ENCODE measurements at regions not wholly inside any gene's neighbourhood (a gene's known extent, or its start where the extent isn't known, plus 50 kb on each side); places are given as distances from the start of the nearest gene placed in this dataset.
A peak's percentile ranks its signal among the peaks of the same experiment; 100 is the strongest.

DNA sequence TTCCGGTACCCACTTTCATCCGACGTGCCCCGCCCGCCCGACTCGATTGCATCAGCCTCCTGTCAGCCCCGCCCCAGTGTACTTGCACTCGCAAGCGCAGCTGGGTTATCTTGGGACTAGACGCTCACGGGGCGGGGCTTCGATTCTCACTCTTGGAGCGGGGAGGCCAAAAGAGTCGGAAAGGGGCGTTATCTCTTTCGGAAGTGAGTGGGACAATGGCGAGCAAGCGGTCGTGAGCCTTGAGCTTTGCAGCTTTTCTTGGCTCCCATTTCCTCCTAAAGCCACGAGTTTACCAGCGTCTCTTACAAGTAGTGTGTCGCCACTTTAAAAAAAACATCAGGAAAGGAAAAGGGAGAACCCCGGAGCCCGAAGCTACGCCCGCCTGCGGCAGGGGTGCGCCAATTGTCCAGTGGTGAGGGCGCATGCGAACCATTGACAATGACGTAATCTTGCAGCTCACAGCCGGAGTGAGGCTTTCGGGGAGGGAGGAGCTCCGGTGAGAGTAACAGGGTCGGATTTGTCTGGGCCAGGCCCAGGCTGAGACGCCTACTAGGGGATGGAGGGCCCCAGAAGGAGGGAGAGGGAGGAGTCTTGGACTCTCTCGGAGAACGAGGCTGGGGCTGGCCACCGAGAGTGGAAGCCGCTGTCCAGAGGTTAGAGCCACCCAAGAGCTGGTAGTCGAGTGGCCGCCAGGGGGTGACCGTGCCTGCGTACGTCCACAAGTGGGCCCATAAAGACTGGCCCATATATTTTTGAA, 109.5 kb downstream of the GNL3L start (continued):
- TF ChIP-seq, protein P1, sequence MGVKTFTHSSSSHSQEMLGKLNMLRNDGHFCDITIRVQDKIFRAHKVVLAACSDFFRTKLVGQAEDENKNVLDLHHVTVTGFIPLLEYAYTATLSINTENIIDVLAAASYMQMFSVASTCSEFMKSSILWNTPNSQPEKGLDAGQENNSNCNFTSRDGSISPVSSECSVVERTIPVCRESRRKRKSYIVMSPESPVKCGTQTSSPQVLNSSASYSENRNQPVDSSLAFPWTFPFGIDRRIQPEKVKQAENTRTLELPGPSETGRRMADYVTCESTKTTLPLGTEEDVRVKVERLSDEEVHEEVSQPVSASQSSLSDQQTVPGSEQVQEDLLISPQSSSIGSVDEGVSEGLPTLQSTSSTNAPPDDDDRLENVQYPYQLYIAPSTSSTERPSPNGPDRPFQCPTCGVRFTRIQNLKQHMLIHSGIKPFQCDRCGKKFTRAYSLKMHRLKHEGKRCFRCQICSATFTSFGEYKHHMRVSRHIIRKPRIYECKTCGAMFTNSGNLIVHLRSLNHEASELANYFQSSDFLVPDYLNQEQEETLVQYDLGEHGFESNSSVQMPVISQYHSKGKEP (CRISPR knock-in tag; IDR thresholded peaks at IDR 0.05), result no peak
- TF ChIP-seq FOSL2 (CRISPR knock-in tag; IDR thresholded peaks at IDR 0.05) (no peak), ZNF773 (CRISPR knock-in tag; IDR thresholded peaks at IDR 0.05; ENCODE audit: borderline replicate concordance) (no peak), ZNF589 (CRISPR knock-in tag; conservative IDR thresholded peaks at IDR 0.05) (no peak), RBAK (CRISPR knock-in tag; IDR thresholded peaks at IDR 0.05) (no peak), THYN1 (CRISPR knock-in tag; IDR thresholded peaks at IDR 0.05; ENCODE audit: borderline replicate concordance, low read depth) (no peak), MLLT10 (CRISPR knock-in tag; IDR thresholded peaks at IDR 0.05) (no peak), SALL2 (CRISPR knock-in tag; IDR thresholded peaks at IDR 0.05) (no peak), FOXJ3 (CRISPR knock-in tag; IDR thresholded peaks at IDR 0.05; ENCODE audit: borderline replicate concordance) (no peak), ZNF256 (CRISPR knock-in tag; conservative IDR thresholded peaks at IDR 0.05) (no peak), AKAP8 (CRISPR knock-in tag; IDR thresholded peaks at IDR 0.05) (no peak), MXI1 (IDR thresholded peaks at IDR 0.05; ENCODE audit: borderline replicate concordance, low read depth, low read length) (no peak; the same call in 2 of the 3 replicates), ZNF790 (CRISPR knock-in tag; IDR thresholded peaks at IDR 0.05; ENCODE audit: borderline replicate concordance) (no peak)
- TF ChIP-seq, protein P2, sequence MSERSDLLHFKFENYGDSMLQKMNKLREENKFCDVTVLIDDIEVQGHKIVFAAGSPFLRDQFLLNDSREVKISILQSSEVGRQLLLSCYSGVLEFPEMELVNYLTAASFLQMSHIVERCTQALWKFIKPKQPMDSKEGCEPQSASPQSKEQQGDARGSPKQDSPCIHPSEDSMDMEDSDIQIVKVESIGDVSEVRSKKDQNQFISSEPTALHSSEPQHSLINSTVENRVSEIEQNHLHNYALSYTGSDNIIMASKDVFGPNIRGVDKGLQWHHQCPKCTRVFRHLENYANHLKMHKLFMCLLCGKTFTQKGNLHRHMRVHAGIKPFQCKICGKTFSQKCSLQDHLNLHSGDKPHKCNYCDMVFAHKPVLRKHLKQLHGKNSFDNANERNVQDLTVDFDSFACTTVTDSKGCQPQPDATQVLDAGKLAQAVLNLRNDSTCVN (CRISPR knock-in tag; IDR thresholded peaks at IDR 0.05; ENCODE audit: borderline replicate concordance), result no peak
- TF ChIP-seq, protein P3, sequence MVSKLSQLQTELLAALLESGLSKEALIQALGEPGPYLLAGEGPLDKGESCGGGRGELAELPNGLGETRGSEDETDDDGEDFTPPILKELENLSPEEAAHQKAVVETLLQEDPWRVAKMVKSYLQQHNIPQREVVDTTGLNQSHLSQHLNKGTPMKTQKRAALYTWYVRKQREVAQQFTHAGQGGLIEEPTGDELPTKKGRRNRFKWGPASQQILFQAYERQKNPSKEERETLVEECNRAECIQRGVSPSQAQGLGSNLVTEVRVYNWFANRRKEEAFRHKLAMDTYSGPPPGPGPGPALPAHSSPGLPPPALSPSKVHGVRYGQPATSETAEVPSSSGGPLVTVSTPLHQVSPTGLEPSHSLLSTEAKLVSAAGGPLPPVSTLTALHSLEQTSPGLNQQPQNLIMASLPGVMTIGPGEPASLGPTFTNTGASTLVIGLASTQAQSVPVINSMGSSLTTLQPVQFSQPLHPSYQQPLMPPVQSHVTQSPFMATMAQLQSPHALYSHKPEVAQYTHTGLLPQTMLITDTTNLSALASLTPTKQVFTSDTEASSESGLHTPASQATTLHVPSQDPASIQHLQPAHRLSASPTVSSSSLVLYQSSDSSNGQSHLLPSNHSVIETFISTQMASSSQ (IDR thresholded peaks at IDR 0.05; ENCODE audit: low read depth), result no peak
- TF ChIP-seq, protein P3 (CRISPR knock-in tag; IDR thresholded peaks at IDR 0.05; ENCODE audit: borderline replicate concordance), result no peak
- TF ChIP-seq, protein P4, sequence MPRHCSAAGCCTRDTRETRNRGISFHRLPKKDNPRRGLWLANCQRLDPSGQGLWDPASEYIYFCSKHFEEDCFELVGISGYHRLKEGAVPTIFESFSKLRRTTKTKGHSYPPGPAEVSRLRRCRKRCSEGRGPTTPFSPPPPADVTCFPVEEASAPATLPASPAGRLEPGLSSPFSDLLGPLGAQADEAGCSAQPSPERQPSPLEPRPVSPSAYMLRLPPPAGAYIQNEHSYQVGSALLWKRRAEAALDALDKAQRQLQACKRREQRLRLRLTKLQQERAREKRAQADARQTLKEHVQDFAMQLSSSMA (CRISPR knock-in tag; IDR thresholded peaks at IDR 0.05), result 0 out of 2 replicates have a peak, but pooled peaks have one; percentile 70
- TF ChIP-seq, protein P5, sequence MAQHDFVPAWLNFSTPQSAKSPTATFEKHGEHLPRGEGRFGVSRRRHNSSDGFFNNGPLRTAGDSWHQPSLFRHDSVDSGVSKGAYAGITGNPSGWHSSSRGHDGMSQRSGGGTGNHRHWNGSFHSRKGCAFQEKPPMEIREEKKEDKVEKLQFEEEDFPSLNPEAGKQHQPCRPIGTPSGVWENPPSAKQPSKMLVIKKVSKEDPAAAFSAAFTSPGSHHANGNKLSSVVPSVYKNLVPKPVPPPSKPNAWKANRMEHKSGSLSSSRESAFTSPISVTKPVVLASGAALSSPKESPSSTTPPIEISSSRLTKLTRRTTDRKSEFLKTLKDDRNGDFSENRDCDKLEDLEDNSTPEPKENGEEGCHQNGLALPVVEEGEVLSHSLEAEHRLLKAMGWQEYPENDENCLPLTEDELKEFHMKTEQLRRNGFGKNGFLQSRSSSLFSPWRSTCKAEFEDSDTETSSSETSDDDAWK (CRISPR knock-in tag; IDR thresholded peaks at IDR 0.05), result no peak
- TF ChIP-seq, protein P6, sequence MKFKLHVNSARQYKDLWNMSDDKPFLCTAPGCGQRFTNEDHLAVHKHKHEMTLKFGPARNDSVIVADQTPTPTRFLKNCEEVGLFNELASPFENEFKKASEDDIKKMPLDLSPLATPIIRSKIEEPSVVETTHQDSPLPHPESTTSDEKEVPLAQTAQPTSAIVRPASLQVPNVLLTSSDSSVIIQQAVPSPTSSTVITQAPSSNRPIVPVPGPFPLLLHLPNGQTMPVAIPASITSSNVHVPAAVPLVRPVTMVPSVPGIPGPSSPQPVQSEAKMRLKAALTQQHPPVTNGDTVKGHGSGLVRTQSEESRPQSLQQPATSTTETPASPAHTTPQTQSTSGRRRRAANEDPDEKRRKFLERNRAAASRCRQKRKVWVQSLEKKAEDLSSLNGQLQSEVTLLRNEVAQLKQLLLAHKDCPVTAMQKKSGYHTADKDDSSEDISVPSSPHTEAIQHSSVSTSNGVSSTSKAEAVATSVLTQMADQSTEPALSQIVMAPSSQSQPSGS (CRISPR knock-in tag; IDR thresholded peaks at IDR 0.05), result peak; percentile 98
